ENCODE measurements at regions not wholly inside any gene's neighbourhood (a gene's known extent, or its start where the extent isn't known, plus 50 kb on each side); places are given as distances from the start of the nearest gene placed in this dataset.

DNA sequence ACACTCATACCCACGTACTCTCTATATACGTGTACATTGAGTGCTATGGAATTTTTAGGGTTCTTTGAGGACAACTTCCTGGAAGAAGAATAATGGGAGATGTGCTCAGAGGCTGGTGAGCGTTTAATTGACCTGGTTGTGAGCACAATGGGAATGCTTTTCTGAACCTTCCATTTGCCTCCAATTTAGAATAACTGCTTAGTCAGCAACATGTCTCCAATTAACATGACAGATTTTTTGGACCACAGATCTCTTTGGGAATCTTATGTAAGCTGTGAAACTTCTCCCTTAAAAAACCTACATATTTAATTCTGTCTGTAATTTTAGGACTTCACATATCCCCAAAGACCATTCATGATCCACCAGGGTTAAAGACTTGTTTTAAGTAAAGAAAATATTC lies 166.7 kb upstream of the TNP1 start (continued):
- TF ChIP-seq, protein P1, sequence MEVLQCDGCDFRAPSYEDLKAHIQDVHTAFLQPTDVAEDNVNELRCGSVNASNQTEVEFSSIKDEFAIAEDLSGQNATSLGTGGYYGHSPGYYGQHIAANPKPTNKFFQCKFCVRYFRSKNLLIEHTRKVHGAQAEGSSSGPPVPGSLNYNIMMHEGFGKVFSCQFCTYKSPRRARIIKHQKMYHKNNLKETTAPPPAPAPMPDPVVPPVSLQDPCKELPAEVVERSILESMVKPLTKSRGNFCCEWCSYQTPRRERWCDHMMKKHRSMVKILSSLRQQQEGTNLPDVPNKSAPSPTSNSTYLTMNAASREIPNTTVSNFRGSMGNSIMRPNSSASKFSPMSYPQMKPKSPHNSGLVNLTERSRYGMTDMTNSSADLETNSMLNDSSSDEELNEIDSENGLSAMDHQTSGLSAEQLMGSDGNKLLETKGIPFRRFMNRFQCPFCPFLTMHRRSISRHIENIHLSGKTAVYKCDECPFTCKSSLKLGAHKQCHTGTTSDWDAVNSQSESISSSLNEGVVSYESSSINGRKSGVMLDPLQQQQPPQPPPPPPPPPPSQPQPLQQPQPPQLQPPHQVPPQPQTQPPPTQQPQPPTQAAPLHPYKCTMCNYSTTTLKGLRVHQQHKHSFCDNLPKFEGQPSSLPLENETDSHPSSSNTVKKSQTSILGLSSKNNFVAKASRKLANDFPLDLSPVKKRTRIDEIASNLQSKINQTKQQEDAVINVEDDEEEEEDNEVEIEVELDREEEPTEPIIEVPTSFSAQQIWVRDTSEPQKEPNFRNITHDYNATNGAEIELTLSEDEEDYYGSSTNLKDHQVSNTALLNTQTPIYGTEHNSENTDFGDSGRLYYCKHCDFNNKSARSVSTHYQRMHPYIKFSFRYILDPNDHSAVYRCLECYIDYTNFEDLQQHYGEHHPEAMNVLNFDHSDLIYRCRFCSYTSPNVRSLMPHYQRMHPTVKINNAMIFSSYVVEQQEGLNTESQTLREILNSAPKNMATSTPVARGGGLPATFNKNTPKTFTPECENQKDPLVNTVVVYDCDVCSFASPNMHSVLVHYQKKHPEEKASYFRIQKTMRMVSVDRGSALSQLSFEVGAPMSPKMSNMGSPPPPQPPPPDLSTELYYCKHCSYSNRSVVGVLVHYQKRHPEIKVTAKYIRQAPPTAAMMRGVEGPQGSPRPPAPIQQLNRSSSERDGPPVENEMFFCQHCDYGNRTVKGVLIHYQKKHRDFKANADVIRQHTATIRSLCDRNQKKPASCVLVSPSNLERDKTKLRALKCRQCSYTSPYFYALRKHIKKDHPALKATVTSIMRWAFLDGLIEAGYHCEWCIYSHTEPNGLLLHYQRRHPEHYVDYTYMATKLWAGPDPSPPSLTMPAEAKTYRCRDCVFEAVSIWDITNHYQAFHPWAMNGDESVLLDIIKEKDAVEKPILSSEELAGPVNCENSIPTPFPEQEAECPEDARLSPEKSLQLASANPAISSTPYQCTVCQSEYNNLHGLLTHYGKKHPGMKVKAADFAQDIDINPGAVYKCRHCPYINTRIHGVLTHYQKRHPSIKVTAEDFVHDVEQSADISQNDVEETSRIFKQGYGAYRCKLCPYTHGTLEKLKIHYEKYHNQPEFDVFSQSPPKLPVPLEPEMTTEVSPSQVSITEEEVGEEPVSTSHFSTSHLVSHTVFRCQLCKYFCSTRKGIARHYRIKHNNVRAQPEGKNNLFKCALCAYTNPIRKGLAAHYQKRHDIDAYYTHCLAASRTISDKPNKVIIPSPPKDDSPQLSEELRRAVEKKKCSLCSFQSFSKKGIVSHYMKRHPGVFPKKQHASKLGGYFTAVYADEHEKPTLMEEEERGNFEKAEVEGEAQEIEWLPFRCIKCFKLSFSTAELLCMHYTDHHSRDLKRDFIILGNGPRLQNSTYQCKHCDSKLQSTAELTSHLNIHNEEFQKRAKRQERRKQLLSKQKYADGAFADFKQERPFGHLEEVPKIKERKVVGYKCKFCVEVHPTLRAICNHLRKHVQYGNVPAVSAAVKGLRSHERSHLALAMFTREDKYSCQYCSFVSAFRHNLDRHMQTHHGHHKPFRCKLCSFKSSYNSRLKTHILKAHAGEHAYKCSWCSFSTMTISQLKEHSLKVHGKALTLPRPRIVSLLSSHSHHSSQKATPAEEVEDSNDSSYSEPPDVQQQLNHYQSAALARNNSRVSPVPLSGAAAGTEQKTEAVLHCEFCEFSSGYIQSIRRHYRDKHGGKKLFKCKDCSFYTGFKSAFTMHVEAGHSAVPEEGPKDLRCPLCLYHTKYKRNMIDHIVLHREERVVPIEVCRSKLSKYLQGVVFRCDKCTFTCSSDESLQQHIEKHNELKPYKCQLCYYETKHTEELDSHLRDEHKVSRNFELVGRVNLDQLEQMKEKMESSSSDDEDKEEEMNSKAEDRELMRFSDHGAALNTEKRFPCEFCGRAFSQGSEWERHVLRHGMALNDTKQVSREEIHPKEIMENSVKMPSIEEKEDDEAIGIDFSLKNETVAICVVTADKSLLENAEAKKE (CRISPR knock-in tag; IDR thresholded peaks at IDR 0.05): no peak
- TF ChIP-seq EZH2 (IDR thresholded peaks at IDR 0.05; ENCODE audit: low read depth, unreplicated experiment) (no peak), NANOG (IDR thresholded peaks at IDR 0.05; ENCODE audit: borderline replicate concordance) (no peak), JUNB (IDR thresholded peaks at IDR 0.05; ENCODE audit: unreplicated experiment) (no peak), STAT1 (IDR thresholded peaks at IDR 0.05; ENCODE audit: unreplicated experiment) (no peak), CREB1 (CRISPR knock-in tag; IDR thresholded peaks at IDR 0.05; ENCODE audit: low read depth) (no peak)

DNA sequence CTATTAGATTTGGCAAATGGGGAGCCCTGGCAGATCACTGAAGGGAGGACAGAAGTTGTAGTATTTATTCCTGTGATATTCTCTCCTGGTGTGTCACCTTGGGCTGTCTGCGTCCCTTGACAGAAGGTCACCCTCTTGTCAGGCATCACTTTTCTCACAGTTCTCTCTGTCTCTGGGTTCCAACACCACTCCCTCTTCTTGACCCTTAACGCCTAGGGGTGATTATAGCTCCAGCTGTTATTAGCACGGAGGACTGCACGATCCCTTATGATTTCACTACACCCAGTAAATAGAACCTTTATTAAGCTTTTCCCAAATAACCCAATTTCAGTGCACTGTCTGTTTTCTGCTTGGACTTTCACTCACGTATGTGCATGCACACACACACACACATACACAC lies 166.3 kb upstream of the TNP1 start:
- Mint-ChIP-seq H3K36me3 (ENCODE audit: low read depth) (no peaks in the 10 kb centered on the region), H3K27ac (no peak overlapping the region), H3K27me3 (ENCODE audit: insufficient read depth, low read depth, poor library complexity) (no peaks in the 10 kb centered on the region), H3K9me3 (no peaks in the 10 kb centered on the region; the same call in 2 of the 3 replicates), H3K4me3 (no peak overlapping the region), H3K4me1 (peaks cover 5% of the 10 kb centered on the region; the same call in 1 of the 3 replicates)
- Histone ChIP-seq H3K27me3 (ENCODE audit: insufficient read depth) (no peaks in the 10 kb centered on the region), H3F3A (replicated peaks; ENCODE audit: low read depth) (no peaks in the 10 kb centered on the region), H3K4me3 (no peak overlapping the region), H3K27ac (ENCODE audit: low read depth) (no peak overlapping the region), H3K79me2 (replicated peaks; ENCODE audit: insufficient read depth) (no peaks in the 10 kb centered on the region), H3K4me1 (ENCODE audit: insufficient read depth) (no peaks in the 10 kb centered on the region), H2AFZ (no peak overlapping the region), H3K9me2 (ENCODE audit: insufficient read depth) (peaks cover 8% of the 10 kb centered on the region; the same call in 1 of the 2 replicates), H4K20me1 (replicated peaks; ENCODE audit: insufficient read depth) (no peaks in the 10 kb centered on the region), H3K36me3 (ENCODE audit: insufficient read depth) (no peaks in the 10 kb centered on the region), H3K4me2 (no peak overlapping the region)
- no peak for ATAC-seq
- no peak for DNase-seq (ENCODE audit: low spot score)
- TF ChIP-seq, protein P1 (CRISPR knock-in tag; IDR thresholded peaks at IDR 0.05): no peak
- no peak for TF ChIP-seq NANOG (IDR thresholded peaks at IDR 0.05; ENCODE audit: borderline replicate concordance)
- no peak for TF ChIP-seq CREB1 (CRISPR knock-in tag; IDR thresholded peaks at IDR 0.05; ENCODE audit: low read depth)
- TF ChIP-seq STAT1 (IDR thresholded peaks at IDR 0.05; ENCODE audit: unreplicated experiment): no peak
- TF ChIP-seq POLR2AphosphoS5 (IDR thresholded peaks at IDR 0.05; ENCODE audit: low read depth): no peak
- TF ChIP-seq, protein P2, sequence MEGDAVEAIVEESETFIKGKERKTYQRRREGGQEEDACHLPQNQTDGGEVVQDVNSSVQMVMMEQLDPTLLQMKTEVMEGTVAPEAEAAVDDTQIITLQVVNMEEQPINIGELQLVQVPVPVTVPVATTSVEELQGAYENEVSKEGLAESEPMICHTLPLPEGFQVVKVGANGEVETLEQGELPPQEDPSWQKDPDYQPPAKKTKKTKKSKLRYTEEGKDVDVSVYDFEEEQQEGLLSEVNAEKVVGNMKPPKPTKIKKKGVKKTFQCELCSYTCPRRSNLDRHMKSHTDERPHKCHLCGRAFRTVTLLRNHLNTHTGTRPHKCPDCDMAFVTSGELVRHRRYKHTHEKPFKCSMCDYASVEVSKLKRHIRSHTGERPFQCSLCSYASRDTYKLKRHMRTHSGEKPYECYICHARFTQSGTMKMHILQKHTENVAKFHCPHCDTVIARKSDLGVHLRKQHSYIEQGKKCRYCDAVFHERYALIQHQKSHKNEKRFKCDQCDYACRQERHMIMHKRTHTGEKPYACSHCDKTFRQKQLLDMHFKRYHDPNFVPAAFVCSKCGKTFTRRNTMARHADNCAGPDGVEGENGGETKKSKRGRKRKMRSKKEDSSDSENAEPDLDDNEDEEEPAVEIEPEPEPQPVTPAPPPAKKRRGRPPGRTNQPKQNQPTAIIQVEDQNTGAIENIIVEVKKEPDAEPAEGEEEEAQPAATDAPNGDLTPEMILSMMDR (conservative IDR thresholded peaks at IDR 0.05; ENCODE audit: low read depth in 2 of 2): no peak
- no peak for TF ChIP-seq EZH2 (IDR thresholded peaks at IDR 0.05; ENCODE audit: low read depth, unreplicated experiment)
